ENCODE measurements at regions not wholly inside any gene's neighbourhood (a gene's known extent, or its start where the extent isn't known, plus 50 kb on each side); places are given as distances from the start of the nearest gene placed in this dataset.
"Not testable (repeated sequence)": the region's sequence is repeated elsewhere in the genome, so short reads cannot be mapped to it uniquely, and the experiment has no call there.

GRCh38 chr9:62837254-62837911, 1647.5 kb downstream of the SPATA31A7 start:
- not testable (repeated sequence) for TF ChIP-seq CTCF (IDR thresholded peaks at IDR 0.05); ZFX (IDR thresholded peaks at IDR 0.05; ENCODE audit: borderline replicate concordance)
